Kidney (tissue), 13 donors: ENCODE measurements at regions not wholly inside any gene's neighbourhood (a gene's known extent, or its start where the extent isn't known, plus 50 kb on each side); places are given as distances from the start of the nearest gene placed in this dataset.

Experiments
- DNase-seq, 5 donors: peaks; one replicate each; pipeline ENCODE4 v3.0.0-alpha.2; 2013 to 2020
- FAIRE-seq: peaks from 2 replicates; lab custom pipeline; 2012; peaks lifted over from hg19 to GRCh38; lab: Jason Lieb, UNC
- H3K27ac ChIP-seq, 2 donors: one replicate each; pipeline ENCODE4 v1.7.0; 2013; ENCODE audit warnings: low read depth in 2 of 2, low read length in 2 of 2, inconsistent platforms in 1 of 2
- H3K27me3 ChIP-seq: one replicate; pipeline ENCODE4 v1.7.1; 2013; ENCODE audit warnings: low read length, inconsistent platforms; ENCODE audit not compliant: control insufficient read depth, insufficient read depth
- H3K36me3 ChIP-seq, 3 donors: one replicate each; pipeline versions ENCODE4 v1.7.0 to v1.7.1; 2013; ENCODE audit warnings: low read length in 3 of 3, control low read depth in 1 of 3, inconsistent platforms in 1 of 3; ENCODE audit not compliant: insufficient read depth in 3 of 3, control insufficient read depth in 2 of 3
- H3K4me1 ChIP-seq, 3 donors: one replicate each; pipeline versions ENCODE4 v1.7.0 to v1.7.1; 2013; ENCODE audit warnings: low read length in 3 of 3, inconsistent platforms in 1 of 3, low read depth in 1 of 3; ENCODE audit not compliant: control insufficient read depth in 2 of 3, insufficient read depth in 2 of 3
- H3K4me3 ChIP-seq, 3 donors: one replicate each; pipeline versions ENCODE4 v1.7.0 to v1.8.1; 2013; ENCODE audit warnings: low read length in 3 of 3, control low read depth in 1 of 3, inconsistent platforms in 1 of 3
- H3K9ac ChIP-seq, 3 donors: one replicate each; pipeline versions ENCODE4 v1.7.0 to v1.7.1; 2013; ENCODE audit warnings: low read length in 3 of 3, control low read depth in 1 of 3, inconsistent platforms in 1 of 3
- H3K9me3 ChIP-seq, 3 donors: one replicate each; pipeline versions ENCODE4 v1.7.0 to v1.7.1; 2013; ENCODE audit warnings: low read length in 3 of 3, control low read depth in 1 of 3, inconsistent platforms in 1 of 3; ENCODE audit not compliant: control insufficient read depth in 2 of 3, insufficient read depth in 1 of 3
- CTCF ChIP-seq: IDR thresholded peaks from 3 replicates; pipeline ENCODE4 v1.5.1; 2012; ENCODE audit warnings: mild to moderate bottlenecking, moderate library complexity, borderline replicate concordance; ENCODE audit not compliant: insufficient read depth; ENCODE audit errors: extremely low read depth
- intact Hi-C: fragments of 100-400 bp; cut with DNase I; formaldehyde crosslinking; loops from one replicate; pipeline ENCODE4 v1.11.1; 2022
- donor health status: control.
- donor health status: control.
- donor health status: control.
- donor health status: control.
- donor health status: control.
- donor health status: DM: yes; HTN: yes; CAD: no.
- donor health status: Normal renal cell carcinoma (clear cell type).

DNA sequence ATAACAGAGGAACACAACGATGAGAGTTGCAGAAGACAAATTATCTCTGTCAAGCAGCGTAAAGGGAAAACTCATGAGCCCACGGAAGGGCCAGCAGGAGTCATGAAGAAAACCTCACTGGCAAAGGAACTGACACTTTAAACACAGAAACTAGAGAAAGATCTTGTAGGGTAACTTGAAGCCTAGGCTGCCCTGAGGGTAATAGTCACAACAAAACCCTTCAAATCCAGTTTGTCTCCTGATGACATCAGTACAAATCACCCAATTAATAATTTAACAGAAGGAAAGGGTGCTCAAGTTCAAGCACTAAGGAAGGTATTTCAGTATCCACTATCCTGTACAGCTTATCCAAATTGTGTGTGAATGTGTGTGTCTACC lies 549.1 kb downstream of the MTRR start:
- no peak for TF ChIP-seq CTCF
- H3K4me1 ChIP-seq: no peaks in the 10 kb centered on the region
- DNase-seq (peak in 2 of 5 donors; percentile 3 to 5), FAIRE-seq (no peak)
- no peaks in the 10 kb centered on the region for H3K36me3 ChIP-seq
- no peaks in the 10 kb centered on the region for H3K9me3 ChIP-seq
- no peak overlapping the region for H3K4me3 ChIP-seq
- H3K9ac ChIP-seq: no peak overlapping the region
- no peak overlapping the region for H3K27ac ChIP-seq
- H3K27me3 ChIP-seq: no peaks in the 10 kb centered on the region
- intact Hi-C loops: no loop called here

- no peak for FAIRE-seq
- intact Hi-C loops: no loop called here
- no peak overlapping the region for H3K4me3 ChIP-seq
These were observed 561.1 kb downstream of the MTRR start for GRCh38 chr5:8429778-8430758.

DNA sequence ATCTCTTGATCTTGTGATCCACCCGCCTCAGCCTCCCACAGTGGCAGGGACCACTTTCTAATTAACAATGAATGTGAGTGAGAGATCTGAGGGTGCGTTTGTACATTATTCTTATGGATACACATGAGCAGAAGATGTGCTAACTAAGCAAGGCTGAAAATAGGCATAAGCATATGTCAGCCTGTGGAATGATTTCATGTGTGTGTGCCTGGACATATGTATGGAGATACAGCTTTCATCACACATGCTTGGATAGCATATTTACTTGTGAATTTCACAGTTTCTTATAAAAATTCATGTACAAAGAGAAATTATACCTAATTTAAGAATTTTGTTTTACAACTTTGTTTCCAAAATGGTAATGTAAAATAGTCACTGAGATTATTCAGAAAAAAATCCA lies 565.6 kb downstream of the MTRR start:
- no peaks in the 10 kb centered on the region for H3K36me3 ChIP-seq
- FAIRE-seq (no peak), DNase-seq (no peak)
- no peaks in the 10 kb centered on the region for H3K4me1 ChIP-seq
- H3K27ac ChIP-seq: no peak overlapping the region
- H3K27me3 ChIP-seq: no peaks in the 10 kb centered on the region
- no peak for TF ChIP-seq CTCF
- H3K9me3 ChIP-seq: no peaks in the 10 kb centered on the region
- no peak overlapping the region for H3K4me3 ChIP-seq
- intact Hi-C loops: no loop called here
- no peak overlapping the region for H3K9ac ChIP-seq

More at GRCh38 chr5:8429778-8430758, 561.1 kb downstream of the MTRR start:
- no peak overlapping the region for H3K9ac ChIP-seq
- no peak overlapping the region for H3K27ac ChIP-seq
- no peaks in the 10 kb centered on the region for H3K36me3 ChIP-seq
- no peaks in the 10 kb centered on the region for H3K27me3 ChIP-seq
- no peaks in the 10 kb centered on the region for H3K4me1 ChIP-seq
- no peaks in the 10 kb centered on the region for H3K9me3 ChIP-seq
- TF ChIP-seq CTCF: no peak
- peak in 1 of 5 donors; percentile 70 for DNase-seq
